GM12878 (cell line): ENCODE measurements at regions not wholly inside any gene's neighbourhood (a gene's known extent, or its start where the extent isn't known, plus 50 kb on each side); places are given as distances from the start of the nearest gene placed in this dataset.
A peak's percentile ranks its signal among the peaks of the same experiment; 100 is the strongest.
"Not testable (repeated sequence)": the region's sequence is repeated elsewhere in the genome, so short reads cannot be mapped to it uniquely, and the experiment has no call there.

ENCODE experiments used
- ATAC-seq: fragments of 200-7000 bp; cut with Tn5 transposase; 3 replicates; pipeline ENCODE4 v1.9.1; 2020; ENCODE audit warnings: mild to moderate bottlenecking, moderate library complexity
- BruUV-seq: library from RNA; stranded (reverse); fragments of 400-500 nt; replicated peaks from 2 replicates; lab custom pipeline; 2021; lab: Mats Ljungman, UMichigan
- CTCF ChIA-PET: fragments of 300-600 bp; sonication (Branson Sonifier 250); formaldehyde crosslinking; extraction: SDS; loops from one replicate; lab custom pipeline; 2021; ENCODE audit warnings: inconsistent platforms; lab: Yijun Ruan, JAX
- POLR2A ChIA-PET: fragments of 350-600 bp; formaldehyde crosslinking; extraction: SDS; loops from one replicate; lab custom pipeline; 2021; ENCODE audit warnings: inconsistent platforms; lab: Charles Lee
- RAD21 ChIA-PET: fragments of 300-600 bp; sonication (Branson Sonifier 250); formaldehyde crosslinking; loops from one replicate; lab custom pipeline; 2023; ENCODE audit warnings: antibody characterized with exemption; ENCODE audit not compliant: unreplicated experiment; lab: Charles Lee
- SMC1A ChIA-PET: fragments of 300-600 bp; sonication (Branson Sonifier 250); formaldehyde crosslinking; loops from one replicate; lab custom pipeline; 2023; ENCODE audit not compliant: unreplicated experiment, uncharacterized antibody; lab: Charles Lee
- DNase-seq: peaks from one replicate; pipeline ENCODE4 v3.0.0-alpha.2; 2011; ENCODE audit warnings: low read depth, low spot score
- FAIRE-seq: peaks from 3 replicates; lab custom pipeline; 2011; peaks lifted over from hg19 to GRCh38; lab: Jason Lieb, UNC
- H2AFZ ChIP-seq: 2 replicates; pipeline ENCODE4 v1.6.0; 2011; ENCODE audit warnings: low read depth, low read length, control low read depth; ENCODE audit not compliant: control insufficient read depth
- H3K27ac ChIP-seq: 2 replicates; pipeline ENCODE4 v1.5.1; 2011; ENCODE audit warnings: control low read depth; ENCODE audit not compliant: control insufficient read depth, insufficient read depth
- H3K27me3 ChIP-seq, 2 experiments: replicated peaks in 1 of 2; 2 replicates each; pipeline versions ENCODE4 v1.6.0 to v1.6.1; 2011; ENCODE audit warnings: low read length in 1 of 2; ENCODE audit not compliant: control insufficient read depth in 2 of 2, insufficient read depth in 2 of 2
- H3K36me3 ChIP-seq, 2 experiments: 2 replicates each; pipeline ENCODE4 v1.5.1; 2011; ENCODE audit warnings: low read length in 1 of 2; ENCODE audit not compliant: control insufficient read depth in 2 of 2, insufficient read depth in 2 of 2
- H3K4me1 ChIP-seq: 2 replicates; pipeline ENCODE4 v1.6.1; 2011; ENCODE audit warnings: mild to moderate bottlenecking, low read length, moderate library complexity, mixed read lengths; ENCODE audit not compliant: control insufficient read depth, insufficient read depth
- H3K4me2 ChIP-seq: 2 replicates; pipeline ENCODE4 v1.6.0; 2011; ENCODE audit warnings: control low read depth; ENCODE audit not compliant: control insufficient read depth, insufficient read depth
- H3K4me3 ChIP-seq: fragments of 200-600 bp; sonication (generic); 2 replicates; pipeline ENCODE4 v1.5.1; 2016
- H3K79me2 ChIP-seq: 2 replicates; pipeline ENCODE4 v1.6.0; 2011; ENCODE audit warnings: low read length; ENCODE audit not compliant: control insufficient read depth, insufficient read depth
- H3K9ac ChIP-seq: 2 replicates; pipeline ENCODE4 v1.8.0; 2011; ENCODE audit warnings: low read length, control low read depth, mixed read lengths; ENCODE audit not compliant: control insufficient read depth, insufficient read depth
- H3K9me3 ChIP-seq: replicated peaks from 3 replicates; pipeline ENCODE4 v1.5.1; 2011; ENCODE audit warnings: mild to moderate bottlenecking, low read length; ENCODE audit not compliant: control insufficient read depth, insufficient read depth
- H4K20me1 ChIP-seq: 2 replicates; pipeline ENCODE4 v1.6.0; 2011; ENCODE audit not compliant: control insufficient read depth, insufficient read depth
- BHLHE40 ChIP-seq, 2 experiments: fragments of 450-650 bp in 1 of 2; IDR thresholded peaks; 2 replicates each; pipeline ENCODE4 v1.6.1; 2011 to 2017; ENCODE audit warnings: low read depth in 2 of 2, borderline replicate concordance in 1 of 2, improper control_type of control experiment in 1 of 2, low read length in 1 of 2, mild to moderate bottlenecking in 1 of 2
- CTCF ChIP-seq, 3 experiments: IDR thresholded peaks in 2 of 3; conservative IDR thresholded peaks in 1 of 3; 2 replicates each; pipeline ENCODE4 v1.5.1; 2011; ENCODE audit warnings: low read depth in 3 of 3, low read length in 3 of 3, mild to moderate bottlenecking in 3 of 3, control low read depth in 2 of 3, moderate library complexity in 2 of 3, inconsistent platforms in 1 of 3, mixed read lengths in 1 of 3; ENCODE audit not compliant: control insufficient read depth in 2 of 3, insufficient read depth in 1 of 3; ENCODE audit errors: extremely low read depth in 1 of 3
- DPF2 ChIP-seq: fragments of 450-650 bp; IDR thresholded peaks from 2 replicates; pipeline ENCODE4 v1.6.1; 2017; ENCODE audit warnings: mild to moderate bottlenecking
- EED ChIP-seq: sonication (generic); IDR thresholded peaks from 2 replicates; pipeline ENCODE4 v1.6.1; 2016; ENCODE audit warnings: antibody characterized with exemption, low read depth
- FOXM1 ChIP-seq: IDR thresholded peaks from 2 replicates; pipeline ENCODE4 v1.6.1; 2012; ENCODE audit warnings: low read depth, mild to moderate bottlenecking, inconsistent platforms, low read length, moderate library complexity
- JUND ChIP-seq: IDR thresholded peaks from 2 replicates; pipeline ENCODE4 v1.6.1; 2012; ENCODE audit warnings: low read depth, mild to moderate bottlenecking, low read length, improper control_type of control experiment, moderate library complexity
- MEF2A ChIP-seq: IDR thresholded peaks from 2 replicates; pipeline ENCODE4 v1.6.1; 2011; ENCODE audit warnings: low read depth, mild to moderate bottlenecking, low read length, moderate library complexity; ENCODE audit not compliant: insufficient read depth
- MLLT1 ChIP-seq: fragments of 450-650 bp; IDR thresholded peaks from 2 replicates; pipeline ENCODE4 v1.6.1; 2016; ENCODE audit warnings: mild to moderate bottlenecking
- NFIC ChIP-seq: IDR thresholded peaks from 2 replicates; pipeline ENCODE4 v1.6.1; 2012; ENCODE audit warnings: low read depth, mild to moderate bottlenecking, inconsistent platforms, low read length, moderate library complexity
- RAD21 ChIP-seq: IDR thresholded peaks from 2 replicates; pipeline ENCODE4 v1.6.1; 2011; ENCODE audit warnings: mild to moderate bottlenecking, low read depth, low read length, moderate library complexity; ENCODE audit not compliant: insufficient read depth
- ZNF24 ChIP-seq: fragments of 450-650 bp; IDR thresholded peaks from 2 replicates; pipeline ENCODE4 v1.6.1; 2017; ENCODE audit warnings: antibody characterized with exemption, mild to moderate bottlenecking
- ZNF274 ChIP-seq: IDR thresholded peaks from one replicate; pipeline ENCODE4 v1.8.0; 2011; ENCODE audit not compliant: insufficient read length, insufficient read depth
- WGBS: methylation state at CpG from one replicate; pipeline ENCODE4 v1.1.6; 2016; ENCODE audit warnings: low lambda C conversion rate; ENCODE audit not compliant: insufficient replicate concordance, insufficient coverage; ENCODE audit errors: missing lambda C conversion rate; 5-methylcytosine and 5-hydroxymethylcytosine counted together
- in situ Hi-C: fragments of 300-500 bp; cut with MboI; formaldehyde crosslinking; loops from 9 replicates; pipeline ENCODE4 v1.14.3; 2018; ENCODE audit warnings: mixed read lengths
- intact Hi-C: fragments of 100-400 bp; cut with micrococcal nuclease; formaldehyde crosslinking; loops from one replicate; pipeline ENCODE4 v1.14.2; 2022; ENCODE audit not compliant: unreplicated experiment

GRCh38 chr22:25397616-25398015 is 166.9 kb upstream of the GRK3 start:
- CTCF ChIA-PET: interaction anchor here (1.5 to 1.7 kb wide), 2 partner anchors 35 to 50 kb away, joined by 4 to 8 read pairs; no protein-coding TSS in a partner anchor

GRCh38 chr22:25398591-25399062 is 165.8 kb upstream of the GRK3 start:
- ATAC-seq (peak; percentile 80), DNase-seq (peak; percentile 79), FAIRE-seq (peak; percentile 31)
- POLR2A ChIA-PET, H4K20me1 ChIP-seq, H3K36me3 ChIP-seq, H2AFZ ChIP-seq, BruUV-seq, H3K9me3 ChIP-seq, H3K9ac ChIP-seq, SMC1A ChIA-PET, H3K27me3 ChIP-seq, RAD21 ChIA-PET, in situ Hi-C loops: not testable (repeated sequence)
- CTCF ChIA-PET: interaction anchor here (1.5 to 1.7 kb wide), 2 partner anchors 36 to 49 kb away, joined by 4 to 8 read pairs; no protein-coding TSS in a partner anchor
- 0% methylated on average over 6 of the region's 6 CpGs for WGBS
- Histone ChIP-seq H3K4me2 (peak overlapping the region; percentile 36), H3K4me3 (peak overlapping the region; percentile 40), H3K27ac (0 out of 2 replicates have a peak overlapping the region, but pooled peaks have one; percentile 3), H3K79me2 (peaks cover 69% of the 10 kb centered on the region), H3K4me1 (peaks cover 49% of the 10 kb centered on the region)
- intact Hi-C loops: loop anchor here (2.0 kb wide), 1 partner anchor 36 kb away; no protein-coding TSS in a partner anchor
- TF ChIP-seq NFIC (peak; percentile 72; the same call in 1 of the 2 replicates), JUND (peak; percentile 24; the same call in 1 of the 2 replicates), MLLT1 (peak; percentile 59; the same call in 1 of the 2 replicates), ZNF24 (peak; percentile 74), BHLHE40 (IDR thresholded peaks at IDR 0.05; ENCODE audit: borderline replicate concordance in 1 of 2, low read depth in 2 of 2, low read length in 1 of 2) (peak; percentile 38 to 65; a peak in 2 of 4 replicates), RAD21 (0 out of 2 replicates have a peak, but pooled peaks have one; percentile 26), EED (peak; percentile 84), CTCF (IDR thresholded peaks at IDR 0.05 in 2 of 3, conservative IDR thresholded peaks at IDR 0.05 in 1 of 3; ENCODE audit: control insufficient read depth in 2 of 3, extremely low read depth in 1 of 3, insufficient read depth in 1 of 3, low read depth in 3 of 3, low read length in 3 of 3) (peak in 1 of 3 experiments; percentile 11; a peak in 1 of 6 replicates), FOXM1 (peak; percentile 47; the same call in 1 of the 2 replicates), DPF2 (peak; percentile 91; the same call in 1 of the 2 replicates), MEF2A (peak; percentile 52; the same call in 1 of the 2 replicates)

More at GRCh38 chr22:25397616-25398015, 166.9 kb upstream of the GRK3 start:
- ChIA-PET POLR2A (interaction anchor here (0.5 kb wide), 1 partner anchor 70 kb away, joined by 3 read pairs; no protein-coding TSS in a partner anchor), SMC1A (interaction anchor here (1.0 to 1.3 kb wide), 2 partner anchors 9 to 21 kb away, joined by 3 to 4 read pairs; no protein-coding TSS in a partner anchor), RAD21 (interaction anchor here (0.6 kb wide), 1 partner anchor 52 kb away, joined by 3 read pairs; no protein-coding TSS in a partner anchor)
- no peaks in the 10 kb centered on the region; a peak in 1 of 4 replicates for H3K36me3 ChIP-seq
- TF ChIP-seq BHLHE40 (IDR thresholded peaks at IDR 0.05; ENCODE audit: borderline replicate concordance in 1 of 2, low read depth in 2 of 2, low read length in 1 of 2): peak in 1 of 2 experiments; percentile 31; a peak in 1 of 4 replicates
- no peak for TF ChIP-seq ZNF274
- H4K20me1 ChIP-seq: 0 out of 2 replicates have a peak, but pooled peaks cover 2% of the 10 kb centered on the region
- DNase-seq (no peak), FAIRE-seq (no peak), ATAC-seq (no peak)
- in situ Hi-C loops: no loop called here
- no peaks in the 10 kb centered on the region for H3K9me3 ChIP-seq
- peaks cover 65% of the 10 kb centered on the region for H3K79me2 ChIP-seq
- H3K4me3 ChIP-seq: no peak overlapping the region
- H3K9ac ChIP-seq: no peak overlapping the region
- H3K4me2 ChIP-seq: peak overlapping the region; percentile 36; the same call in 1 of the 2 replicates
- peaks cover 43% of the 10 kb centered on the region for H3K4me1 ChIP-seq
- H2AFZ ChIP-seq: no peak overlapping the region
- no TSS peak for BruUV-seq
- no peak overlapping the region for H3K27ac ChIP-seq
- WGBS: 65% methylated on average over 3 of the region's 3 CpGs
- intact Hi-C loops: loop anchor here (2.0 kb wide), 1 partner anchor 35 kb away; no protein-coding TSS in a partner anchor
- no peaks in the 10 kb centered on the region for H3K27me3 ChIP-seq
